Heart right ventricle (tissue), 16 donors: ENCODE measurements at regions not wholly inside any gene's neighbourhood (a gene's known extent, or its start where the extent isn't known, plus 50 kb on each side); places are given as distances from the start of the nearest gene placed in this dataset.

Experiments used
- ATAC-seq, 8 donors: fragments of 200-7000 bp; cut with Tn5 transposase; one replicate each; pipeline ENCODE4 v1.9.1; 2020; ENCODE audit warnings: mild to moderate bottlenecking in 8 of 8, moderate library complexity in 8 of 8, moderate number of reproducible peaks in 1 of 8
- DNase-seq, 2 donors: peaks; one replicate each; pipeline ENCODE4 v3.0.0-alpha.2; 2020
- H3K27ac ChIP-seq, 10 donors: fragments of 200-600 bp; sonication (generic) in 2 of 10; one replicate each; pipeline versions ENCODE4 v1.5.0 to v1.8.0; 2020 to 2022; ENCODE audit warnings: mild to moderate bottlenecking in 3 of 10
- H3K27me3 ChIP-seq, 7 donors: fragments of 200-600 bp; one replicate each; pipeline ENCODE4 v1.8.0; 2021 to 2022; ENCODE audit warnings: mild to moderate bottlenecking in 2 of 7
- H3K36me3 ChIP-seq, 9 donors: fragments of 200-600 bp; sonication (generic) in 1 of 9; one replicate each; pipeline versions ENCODE4 v1.5.0 to v1.8.0; 2020 to 2022; ENCODE audit warnings: mild to moderate bottlenecking in 2 of 9
- H3K4me1 ChIP-seq, 9 donors: fragments of 200-600 bp; sonication (generic) in 1 of 9; one replicate each; pipeline versions ENCODE4 v1.5.0 to v1.8.0; 2020 to 2022; ENCODE audit warnings: mild to moderate bottlenecking in 4 of 9
- H3K4me3 ChIP-seq, 10 donors: fragments of 200-600 bp; sonication (generic) in 2 of 10; one replicate each; pipeline versions ENCODE4 v1.5.0 to v1.8.0; 2020 to 2022; ENCODE audit warnings: mild to moderate bottlenecking in 7 of 10, moderate library complexity in 2 of 10
- H3K9me3 ChIP-seq, 11 donors: fragments of 200-600 bp in 10 of 11; sonication (generic) in 2 of 11; one replicate each; pipeline versions ENCODE4 v1.5.0 to v1.8.0; 2013 to 2022; ENCODE audit warnings: mild to moderate bottlenecking in 2 of 11, control low read depth in 1 of 11, moderate library complexity in 1 of 11
- CTCF ChIP-seq, 9 donors: fragments of 200-600 bp; sonication (generic) in 2 of 9; IDR thresholded peaks; one replicate each; pipeline versions ENCODE4 v1.5.0 to v1.8.0; 2021 to 2022; ENCODE audit warnings: antibody characterized with exemption in 9 of 9, mild to moderate bottlenecking in 5 of 9, moderate library complexity in 1 of 9
- WGBS, 2 donors: extraction: QIAGEN DNeasy Blood & Tissue Kit; methylation state at CpG; one replicate each; pipeline ENCODE4 v1.1.7; 2013; ENCODE audit warnings: inconsistent platforms in 1 of 2; 5-methylcytosine and 5-hydroxymethylcytosine counted together
- intact Hi-C, 10 donors: fragments of 100-400 bp; cut with DNase I; formaldehyde crosslinking; loops; one replicate each; pipeline versions ENCODE4 v1.11.1 to v1.14.2; 2022
- donor health status: Arrhythmogenic right ventricular cardiomyopathy.
- donor health status: ischemic (EF 13 %, LVEDD 7.1; RV severe dilation, severe dysfunction).
- donor health status: healthy with polysubstance abuse.
- donor health status: DM: no; HTN: yes; CAD: no.
- donor health status: DM: no; HTN: no; CAD: no.
- donor health status: ischemic (EF 25% LVEDD 6.9; RV normal size, moderate dysfunction).
- donor health status: ischemic (EF 25% LVEDD 5.7; RV mildly dilated, moderate dysfunction).
- donor health status: healthy.
- donor health status: DM: yes; HTN: yes; CAD: no.
- donor health status: Ischemic cardiomyopathy.
- donor health status: ischemic (EF 35%, LVEDD 5.7; RV mildly dilated, moderate dysfunction).
- donor health status: nonischemic (EF 11% LVEDD 7.7; RV severe dilation, severe dysfunction).
- donor health status: DM: yes; HTN: yes; CAD: no.
- donor health status: PGD.
- donor health status: ischemic (EF 29% LVEDD 5.4; RV normal size, mild dysfunction).
- donor health status: nonischemic (EF 23%, LVEDD 6.1; RV moderate dilation, normal function).

- 77 to 80% methylated on average over 13 of the region's 13 CpGs for WGBS, 2 donors
- H3K4me3 ChIP-seq = no peak overlapping the region
- no peaks in the 10 kb centered on the region for H3K27me3 ChIP-seq
- ATAC-seq = no peak
- H3K36me3 ChIP-seq = no peaks in the 10 kb centered on the region
- TF ChIP-seq CTCF (IDR thresholded peaks at IDR 0.05) = no peak
- no peak for DNase-seq
- intact Hi-C loops = no loop called here
- H3K27ac ChIP-seq = no peak overlapping the region
- H3K9me3 ChIP-seq = no peaks in the 10 kb centered on the region
- peaks cover 0 to 11% (median 0%) of the 10 kb centered on the region in 9 donors for H3K4me1 ChIP-seq
These were observed 71.5 kb upstream of the DTNBP1 start for GRCh38 chr6:15734118-15734897.

- Histone ChIP-seq H3K36me3 (no peaks in the 10 kb centered on the region), H3K27me3 (no peaks in the 10 kb centered on the region), H3K4me3 (no peak overlapping the region), H3K9me3 (no peaks in the 10 kb centered on the region), H3K27ac (no peak overlapping the region), H3K4me1 (peaks cover 0 to 7% (median 0%) of the 10 kb centered on the region in 9 donors)
- intact Hi-C loops = no loop called here
- ATAC-seq (no peak), DNase-seq (no peak)
- no peak for TF ChIP-seq CTCF (IDR thresholded peaks at IDR 0.05)
- WGBS, 2 donors = 97% methylated on average over 4 of the region's 4 CpGs
These were observed 68.1 kb upstream of the DTNBP1 start for GRCh38 chr6:15730922-15731321.

DNA sequence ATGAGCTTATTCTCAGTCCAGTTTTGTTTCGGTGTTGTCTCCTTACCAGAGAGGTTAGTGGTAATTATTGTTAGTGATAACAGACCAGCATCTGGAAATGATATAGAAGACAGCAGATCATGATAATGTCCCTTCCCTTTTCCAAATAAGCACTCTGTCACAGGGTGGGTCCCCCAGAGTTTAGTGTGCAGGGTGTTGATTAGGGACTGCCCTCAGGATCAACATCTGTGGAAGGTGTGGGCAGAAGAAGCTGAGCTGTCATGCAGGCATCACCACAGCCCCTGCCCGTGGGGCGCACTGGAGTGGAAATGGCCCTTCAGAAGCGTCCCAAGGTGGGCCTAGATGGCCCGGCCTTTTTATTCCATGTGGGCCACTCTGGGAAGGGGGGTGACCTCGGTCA, 67.6 kb upstream of the DTNBP1 start:
- H3K27me3 ChIP-seq = no peaks in the 10 kb centered on the region
- 91 to 93% methylated on average over 6 of the region's 6 CpGs for WGBS, 2 donors
- H3K36me3 ChIP-seq = no peaks in the 10 kb centered on the region
- TF ChIP-seq CTCF (IDR thresholded peaks at IDR 0.05) = no peak
- no peak overlapping the region for H3K27ac ChIP-seq
- peaks cover 0 to 3% (median 0%) of the 10 kb centered on the region in 9 donors for H3K4me1 ChIP-seq
- intact Hi-C loops = no loop called here
- H3K9me3 ChIP-seq = no peaks in the 10 kb centered on the region
- no peak for DNase-seq
- no peak overlapping the region for H3K4me3 ChIP-seq
- no peak for ATAC-seq

GRCh38 chr6:15722731-15723130, 59.9 kb upstream of the DTNBP1 start:
- WGBS, 2 donors = 73 to 100% methylated on average over 2 of the region's 2 CpGs
- H3K36me3 ChIP-seq = no peaks in the 10 kb centered on the region
- peaks cover 0 to 4% (median 0%) of the 10 kb centered on the region in 7 donors for H3K27me3 ChIP-seq
- no peaks in the 10 kb centered on the region for H3K4me1 ChIP-seq
- no peak for ATAC-seq
- H3K9me3 ChIP-seq = peaks cover 0 to 6% (median 0%) of the 10 kb centered on the region in 11 donors
- no peak for DNase-seq
- H3K27ac ChIP-seq = no peak overlapping the region
- TF ChIP-seq CTCF (IDR thresholded peaks at IDR 0.05) = no peak
- H3K4me3 ChIP-seq = no peak overlapping the region
- intact Hi-C loops = no loop called here
